ENCODE measurements at regions not wholly inside any gene's neighbourhood (a gene's known extent, or its start where the extent isn't known, plus 50 kb on each side); places are given as distances from the start of the nearest gene placed in this dataset.

DNA sequence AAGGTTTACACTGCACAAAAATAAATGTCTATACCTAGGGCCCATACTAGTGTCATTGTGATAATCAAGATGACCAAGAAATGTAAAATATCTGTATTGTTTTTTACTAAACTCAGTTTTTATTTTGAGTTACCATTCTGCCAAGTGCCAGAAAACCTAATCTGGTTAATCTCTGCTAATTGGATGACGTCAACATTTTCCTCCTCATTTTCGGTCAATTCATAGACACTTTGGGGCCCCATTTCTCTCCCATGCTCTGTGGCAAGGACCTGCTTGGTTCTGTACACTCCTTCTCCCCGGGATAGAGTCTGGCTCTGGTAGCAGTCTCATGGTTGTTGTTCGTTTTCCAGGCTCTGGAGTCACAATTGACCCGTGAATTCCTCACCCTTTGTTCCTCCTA lies 186.5 kb upstream of the TCF4 start:
- TF ChIP-seq, protein P1, sequence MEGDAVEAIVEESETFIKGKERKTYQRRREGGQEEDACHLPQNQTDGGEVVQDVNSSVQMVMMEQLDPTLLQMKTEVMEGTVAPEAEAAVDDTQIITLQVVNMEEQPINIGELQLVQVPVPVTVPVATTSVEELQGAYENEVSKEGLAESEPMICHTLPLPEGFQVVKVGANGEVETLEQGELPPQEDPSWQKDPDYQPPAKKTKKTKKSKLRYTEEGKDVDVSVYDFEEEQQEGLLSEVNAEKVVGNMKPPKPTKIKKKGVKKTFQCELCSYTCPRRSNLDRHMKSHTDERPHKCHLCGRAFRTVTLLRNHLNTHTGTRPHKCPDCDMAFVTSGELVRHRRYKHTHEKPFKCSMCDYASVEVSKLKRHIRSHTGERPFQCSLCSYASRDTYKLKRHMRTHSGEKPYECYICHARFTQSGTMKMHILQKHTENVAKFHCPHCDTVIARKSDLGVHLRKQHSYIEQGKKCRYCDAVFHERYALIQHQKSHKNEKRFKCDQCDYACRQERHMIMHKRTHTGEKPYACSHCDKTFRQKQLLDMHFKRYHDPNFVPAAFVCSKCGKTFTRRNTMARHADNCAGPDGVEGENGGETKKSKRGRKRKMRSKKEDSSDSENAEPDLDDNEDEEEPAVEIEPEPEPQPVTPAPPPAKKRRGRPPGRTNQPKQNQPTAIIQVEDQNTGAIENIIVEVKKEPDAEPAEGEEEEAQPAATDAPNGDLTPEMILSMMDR (IDR thresholded peaks at IDR 0.05; ENCODE audit: extremely low read depth, missing control alignments), result no peak
- DNase-seq (ENCODE audit: low spot score), result no peak

DNA sequence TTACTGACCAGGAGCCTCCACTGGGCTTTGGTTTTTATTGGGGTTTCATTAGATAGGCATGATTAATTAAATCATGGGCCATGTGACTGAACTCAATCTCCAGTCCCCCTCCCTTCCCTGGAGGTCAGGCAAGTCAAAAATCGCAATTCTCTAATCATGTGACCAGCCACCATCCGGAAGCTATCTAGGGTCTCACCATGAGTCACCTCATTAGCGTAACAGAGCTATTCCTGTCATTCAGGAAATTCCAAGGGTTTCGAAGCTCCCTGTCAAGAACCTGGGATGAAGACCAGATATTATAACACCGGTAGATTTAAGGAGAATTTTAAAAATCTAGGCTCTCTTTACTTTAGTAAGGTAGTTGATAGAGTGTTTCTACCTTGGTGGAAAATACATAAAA lies 180.3 kb upstream of the TCF4 start:
- TF ChIP-seq, protein P1 (IDR thresholded peaks at IDR 0.05; ENCODE audit: extremely low read depth, missing control alignments), result no peak
- no peak for DNase-seq (ENCODE audit: low spot score)

DNA sequence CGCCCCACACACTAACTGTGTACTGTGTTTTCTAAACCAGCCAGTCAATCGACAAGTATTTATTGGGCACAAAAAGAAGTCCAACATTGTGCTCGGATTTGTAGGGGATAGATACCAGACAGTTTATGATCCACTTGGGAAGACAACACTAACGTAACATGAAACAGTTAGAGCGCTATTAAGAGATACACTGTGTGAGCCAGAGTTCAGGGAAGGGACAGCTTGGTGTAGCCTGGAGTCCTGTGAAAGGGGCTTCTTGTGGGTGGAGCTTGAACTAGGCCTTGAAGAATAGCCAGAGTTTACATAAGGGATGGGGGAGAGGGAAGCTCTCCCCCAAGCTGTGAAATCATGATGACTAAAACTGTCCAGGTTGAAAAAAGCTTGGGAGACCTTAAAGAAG lies 176.4 kb upstream of the TCF4 start:
- TF ChIP-seq, protein P1 (IDR thresholded peaks at IDR 0.05; ENCODE audit: extremely low read depth, missing control alignments), result no peak
- DNase-seq (ENCODE audit: low spot score), result no peak

DNA sequence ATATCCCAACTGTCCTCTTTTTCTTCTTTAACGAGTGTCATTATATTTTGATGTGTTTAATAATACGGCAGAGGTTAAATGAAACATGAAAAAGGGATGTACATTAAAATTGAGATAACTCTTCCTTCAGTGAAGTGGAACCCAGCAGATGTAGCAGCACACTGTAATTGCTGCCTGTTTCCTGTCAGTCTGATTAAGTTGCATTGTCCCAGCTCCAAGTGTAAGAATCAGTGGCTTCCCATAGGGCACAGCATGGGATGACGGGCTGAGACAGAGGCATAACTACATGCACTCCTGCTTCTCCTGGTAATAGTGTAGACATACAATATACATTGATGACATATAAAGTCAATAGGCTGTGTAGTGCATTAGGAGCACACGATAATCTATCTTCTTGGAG lies 175.8 kb upstream of the TCF4 start:
- TF ChIP-seq, protein P1 (IDR thresholded peaks at IDR 0.05; ENCODE audit: extremely low read depth, missing control alignments), result no peak
- no peak for DNase-seq (ENCODE audit: low spot score)

DNA sequence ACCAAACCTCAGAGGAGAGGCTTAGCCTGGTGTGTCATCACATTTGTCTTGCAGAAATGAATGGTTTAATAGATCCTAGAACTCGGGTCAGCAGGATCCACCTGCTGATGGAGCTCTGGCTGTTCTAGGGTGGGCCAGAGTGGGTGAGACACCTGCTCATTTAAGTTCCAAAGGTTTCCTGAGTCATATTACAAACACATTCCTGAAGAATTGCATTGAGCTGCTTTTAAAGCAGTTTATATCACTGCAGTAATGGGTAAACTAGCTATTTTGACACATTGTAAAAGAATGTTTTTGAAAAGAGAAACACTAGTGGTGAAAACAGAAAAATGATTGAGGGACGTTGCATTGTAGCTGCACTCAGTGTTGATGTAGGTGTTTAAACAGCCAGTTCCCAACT lies 175.3 kb upstream of the TCF4 start:
- TF ChIP-seq, protein P1 (IDR thresholded peaks at IDR 0.05; ENCODE audit: extremely low read depth, missing control alignments), result no peak
- DNase-seq (ENCODE audit: low spot score), result no peak

DNA sequence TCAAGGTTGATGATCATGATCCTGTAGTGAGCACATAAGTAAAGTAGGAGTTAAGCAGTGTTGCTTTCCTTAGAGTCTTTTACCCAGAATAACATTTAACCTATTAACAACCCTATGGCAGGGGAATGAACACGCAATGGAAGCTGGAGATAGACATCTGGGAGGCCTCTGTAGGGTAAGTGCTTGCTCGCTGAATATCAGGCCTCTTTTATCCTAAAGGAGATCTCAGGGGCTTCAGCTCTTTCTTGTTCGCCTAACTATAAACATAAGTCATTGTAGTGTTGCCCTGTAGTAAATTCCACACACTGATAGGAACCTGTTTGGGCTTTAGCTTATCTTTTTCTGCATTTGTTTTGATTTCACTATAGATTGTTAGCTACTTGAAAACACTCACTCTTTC lies 174.4 kb upstream of the TCF4 start:
- TF ChIP-seq, protein P1 (IDR thresholded peaks at IDR 0.05; ENCODE audit: extremely low read depth, missing control alignments), result no peak
- no peak for DNase-seq (ENCODE audit: low spot score)

DNA sequence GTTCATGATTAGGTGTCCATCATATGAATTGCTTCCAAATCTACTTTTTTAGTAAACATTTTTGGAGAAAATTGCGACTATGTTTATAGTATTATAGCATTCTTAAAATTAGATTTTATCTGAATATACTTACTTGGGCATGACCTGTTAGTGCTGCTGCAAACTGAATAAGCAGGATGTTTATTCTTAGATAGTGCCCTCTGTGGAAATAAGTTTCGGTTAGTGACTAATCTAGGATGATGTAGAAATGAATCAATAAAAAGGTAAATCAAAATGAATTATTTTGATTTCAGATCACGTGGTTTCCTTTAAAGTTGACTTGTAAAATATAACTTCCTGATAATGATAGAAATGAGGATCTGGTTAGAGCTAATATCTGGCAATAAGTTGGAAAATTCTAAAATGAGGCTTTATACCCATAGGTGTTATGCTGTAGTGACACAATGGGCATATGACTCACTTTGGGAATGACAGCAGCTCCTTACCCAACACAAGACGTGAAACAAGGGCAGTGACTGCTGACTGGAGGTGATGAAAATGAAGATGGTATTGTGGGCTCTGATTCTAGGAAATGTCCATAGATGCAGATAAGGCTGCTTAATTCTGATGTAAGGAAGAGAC lies 165.8 kb upstream of the TCF4 start:
- TF ChIP-seq, protein P1 (IDR thresholded peaks at IDR 0.05; ENCODE audit: extremely low read depth, missing control alignments), result no peak

More for the DNA sequence above, 165.8 kb upstream of the TCF4 start:
- DNase-seq (ENCODE audit: low spot score), result no peak
